SKM-1 (cell line): ENCODE measurements at regions not wholly inside any gene's neighbourhood (a gene's known extent, or its start where the extent isn't known, plus 50 kb on each side); places are given as distances from the start of the nearest gene placed in this dataset.

Experiments used
- DNase-seq: peaks from one replicate; lab custom pipeline; 2025; ENCODE audit not compliant: unreplicated experiment; lab: John Stamatoyannopoulos, UW

DNA sequence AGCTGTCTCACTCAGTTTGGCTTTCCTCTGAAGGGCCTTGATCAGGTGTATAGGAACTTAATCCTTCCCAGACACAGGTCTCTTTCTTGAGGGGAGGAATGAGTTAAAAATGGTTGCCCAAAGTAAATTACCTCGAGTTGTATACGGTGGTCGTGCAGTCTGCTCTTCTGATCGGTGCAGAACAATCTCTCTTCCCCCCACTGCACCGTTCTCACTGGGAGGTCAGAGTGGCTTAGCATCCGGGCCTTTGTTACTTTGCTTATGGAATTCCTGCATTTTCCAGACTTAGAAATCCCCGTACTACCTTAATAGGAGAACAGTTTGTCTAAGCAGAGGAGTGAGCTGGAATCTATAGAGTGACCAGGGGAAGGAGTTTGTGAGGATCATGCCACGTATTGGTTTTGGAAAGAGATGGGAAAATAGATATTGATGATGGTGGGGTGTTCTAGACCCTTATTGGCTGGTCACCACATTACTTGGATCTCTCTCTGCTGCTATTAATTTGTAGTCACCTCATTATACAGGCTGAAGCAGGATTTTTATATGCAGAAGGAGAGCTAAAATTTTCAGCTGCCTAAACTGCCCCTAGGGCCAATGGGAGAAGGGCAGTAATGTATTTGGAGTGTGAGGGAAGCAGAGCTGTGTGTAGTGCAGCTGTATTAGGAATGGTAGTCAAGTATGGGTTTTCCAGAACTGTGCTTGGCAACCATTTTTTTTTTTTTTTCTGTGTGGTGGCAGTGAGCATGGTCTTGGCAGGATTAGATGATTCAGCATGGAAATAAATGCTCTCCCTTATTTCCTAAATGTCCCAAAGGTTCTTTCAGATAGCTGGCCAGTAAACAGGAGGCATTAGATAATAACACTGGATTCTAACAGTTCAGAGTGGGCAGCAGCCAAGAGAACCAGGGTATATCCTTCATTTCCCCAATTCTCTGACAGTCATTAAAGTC is 81.5 kb downstream of the NDUFS5 start:
- no peak for DNase-seq

DNA sequence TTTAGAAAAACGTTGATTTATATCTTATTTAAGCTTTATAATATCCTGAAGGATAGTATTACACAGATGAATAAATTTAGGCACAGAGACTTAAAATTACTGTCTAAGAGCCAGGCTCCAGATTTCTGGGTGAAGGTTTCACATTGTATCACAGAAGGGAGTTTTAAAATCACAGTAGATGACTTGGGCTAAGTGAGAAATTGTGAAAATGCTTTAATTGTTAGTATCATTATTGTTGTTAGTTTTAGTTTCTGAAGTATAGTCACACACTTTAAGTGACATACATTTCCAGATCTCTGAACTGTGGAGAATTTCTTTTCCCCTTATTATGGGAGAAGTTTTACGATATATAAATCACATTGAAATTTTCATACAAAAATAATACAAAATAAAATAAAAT is 83.5 kb downstream of the NDUFS5 start:
- DNase-seq = no peak

DNA sequence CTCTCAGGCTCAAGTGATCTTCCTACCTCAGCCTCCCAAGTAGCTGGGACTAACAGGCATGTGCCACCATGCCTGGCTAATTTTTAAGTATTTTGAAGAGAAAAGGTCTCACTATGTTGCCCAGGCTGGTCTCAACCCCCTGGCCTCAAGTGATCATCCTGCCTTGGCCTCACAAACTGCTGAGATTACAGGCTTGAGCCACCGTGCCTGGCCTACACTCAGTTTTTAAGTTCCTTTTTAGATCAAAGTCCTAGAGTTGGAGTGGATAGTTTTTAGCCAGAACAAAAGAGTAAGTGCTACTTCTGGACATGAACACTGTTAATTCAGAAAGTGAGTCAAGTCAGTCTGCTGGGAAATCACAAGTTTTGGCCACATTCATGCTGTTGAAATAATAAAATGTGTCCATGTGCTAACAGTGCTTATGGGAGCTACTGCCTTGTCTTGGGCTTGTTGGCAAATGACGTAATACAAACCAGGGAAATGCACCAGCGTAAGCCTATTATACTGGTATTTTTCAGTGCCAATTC is 84.2 kb downstream of the NDUFS5 start:
- DNase-seq = no peak

DNA sequence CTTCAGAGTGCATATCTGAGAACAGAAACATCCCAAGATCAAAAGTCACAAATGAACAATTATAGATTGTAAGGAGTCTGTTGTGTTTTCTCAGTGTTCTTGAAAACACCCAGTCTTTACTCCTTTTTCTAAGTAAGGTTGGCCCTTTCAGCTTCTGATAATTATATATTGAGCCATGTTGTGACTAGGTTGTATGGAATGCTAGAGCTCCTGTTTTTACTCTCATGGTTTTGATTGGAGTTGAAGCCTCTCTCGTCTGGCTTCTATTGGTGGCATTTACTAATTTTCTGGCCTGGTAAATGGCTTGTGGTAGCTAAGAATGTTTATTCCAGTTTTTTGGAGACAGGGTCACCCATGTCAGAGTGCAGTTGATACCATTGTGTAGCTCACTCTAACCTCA is 84.7 kb downstream of the NDUFS5 start:
- DNase-seq = no peak

DNA sequence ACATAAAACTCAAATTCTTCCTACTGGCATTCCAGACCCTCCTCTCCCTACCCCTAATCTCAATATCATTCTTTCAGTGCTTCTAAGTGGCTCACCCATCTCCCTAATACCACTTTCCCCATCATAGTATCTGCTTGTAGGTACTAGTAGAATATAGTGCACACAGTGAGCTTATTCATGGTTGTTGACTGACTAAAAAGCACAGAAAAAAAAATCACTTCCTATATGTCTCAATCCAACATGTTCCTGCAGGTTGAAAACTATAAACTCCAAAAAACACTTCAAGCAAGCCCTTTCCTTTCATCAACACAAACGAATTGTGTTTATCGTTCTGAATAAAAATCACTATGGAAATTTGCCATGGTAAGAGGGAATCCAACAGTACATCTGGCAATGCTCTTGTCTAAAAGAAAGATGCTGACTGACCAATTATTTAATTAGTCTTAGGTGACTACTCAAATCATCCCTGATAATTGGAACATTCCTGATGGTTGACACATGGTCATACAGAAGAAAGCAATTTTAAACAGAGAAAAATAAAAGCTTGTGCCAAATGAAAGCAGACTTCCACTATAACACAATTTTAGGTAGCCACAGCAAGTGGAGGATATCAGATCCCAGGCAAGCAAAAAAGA is 87.1 kb downstream of the NDUFS5 start:
- no peak for DNase-seq

DNA sequence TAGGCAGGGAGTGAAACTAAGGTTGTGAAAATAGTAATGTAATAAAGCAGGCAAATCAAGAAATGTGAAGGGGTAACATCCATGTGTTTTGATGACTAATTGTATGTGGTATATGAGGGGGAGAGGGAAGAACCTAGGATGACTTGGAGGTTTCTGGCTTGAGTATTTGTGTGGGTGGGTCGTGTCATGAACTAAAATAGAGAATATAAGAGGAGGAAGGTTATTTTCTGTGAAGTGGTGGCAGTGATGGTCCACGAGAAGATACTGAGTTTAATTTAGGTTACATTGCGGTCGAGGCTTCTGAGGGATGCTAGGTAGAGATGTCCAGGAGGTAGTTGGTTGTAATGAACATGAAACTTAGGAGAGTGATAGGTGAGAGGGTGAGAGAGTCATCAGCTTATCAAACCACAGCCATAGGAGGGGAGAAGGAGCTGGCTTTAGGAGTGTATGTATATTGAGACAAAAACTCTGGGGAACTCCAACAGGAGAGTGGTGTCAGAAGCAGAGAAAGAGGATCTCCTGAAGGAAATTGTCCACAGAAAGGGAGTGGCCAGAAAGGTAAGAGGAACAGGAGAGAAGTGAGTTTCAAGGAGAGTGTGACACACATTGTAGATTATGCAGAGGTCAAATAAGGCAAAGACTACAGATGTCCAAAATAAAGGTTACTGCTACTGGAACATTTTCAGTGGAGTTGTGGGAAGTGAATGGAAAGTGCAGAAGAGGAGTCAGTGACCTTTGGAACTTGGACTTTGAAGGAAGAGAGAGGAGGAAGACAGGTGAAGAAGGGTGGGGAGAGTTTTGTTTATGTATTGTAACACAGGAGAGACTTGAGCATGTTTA is 89.0 kb upstream of the MACF1 start:
- DNase-seq = no peak

DNA sequence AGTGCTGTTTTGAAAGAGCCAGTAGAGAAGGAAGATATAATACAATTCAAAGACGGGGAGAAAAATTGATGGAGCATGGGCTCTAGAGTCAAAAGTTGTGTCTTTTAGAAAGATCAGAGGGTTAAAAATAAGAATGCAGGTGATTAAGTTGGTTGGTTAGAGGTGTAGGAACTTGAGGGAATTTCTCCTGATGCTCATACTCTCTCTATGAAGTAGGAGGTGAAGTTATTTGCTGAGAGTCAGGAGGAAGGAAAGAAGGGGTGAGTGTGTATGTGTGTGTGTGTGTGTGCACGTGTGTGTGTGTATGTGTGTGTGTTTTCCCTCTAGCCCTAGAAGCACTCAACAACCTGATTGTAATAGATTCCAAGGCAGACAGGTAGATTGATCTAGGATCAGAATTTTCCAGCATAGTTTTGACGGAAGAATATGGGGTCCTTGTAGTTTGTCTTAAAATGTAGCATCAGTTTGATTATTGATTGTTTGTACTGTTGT is 88.3 kb upstream of the MACF1 start:
- DNase-seq = no peak

DNA sequence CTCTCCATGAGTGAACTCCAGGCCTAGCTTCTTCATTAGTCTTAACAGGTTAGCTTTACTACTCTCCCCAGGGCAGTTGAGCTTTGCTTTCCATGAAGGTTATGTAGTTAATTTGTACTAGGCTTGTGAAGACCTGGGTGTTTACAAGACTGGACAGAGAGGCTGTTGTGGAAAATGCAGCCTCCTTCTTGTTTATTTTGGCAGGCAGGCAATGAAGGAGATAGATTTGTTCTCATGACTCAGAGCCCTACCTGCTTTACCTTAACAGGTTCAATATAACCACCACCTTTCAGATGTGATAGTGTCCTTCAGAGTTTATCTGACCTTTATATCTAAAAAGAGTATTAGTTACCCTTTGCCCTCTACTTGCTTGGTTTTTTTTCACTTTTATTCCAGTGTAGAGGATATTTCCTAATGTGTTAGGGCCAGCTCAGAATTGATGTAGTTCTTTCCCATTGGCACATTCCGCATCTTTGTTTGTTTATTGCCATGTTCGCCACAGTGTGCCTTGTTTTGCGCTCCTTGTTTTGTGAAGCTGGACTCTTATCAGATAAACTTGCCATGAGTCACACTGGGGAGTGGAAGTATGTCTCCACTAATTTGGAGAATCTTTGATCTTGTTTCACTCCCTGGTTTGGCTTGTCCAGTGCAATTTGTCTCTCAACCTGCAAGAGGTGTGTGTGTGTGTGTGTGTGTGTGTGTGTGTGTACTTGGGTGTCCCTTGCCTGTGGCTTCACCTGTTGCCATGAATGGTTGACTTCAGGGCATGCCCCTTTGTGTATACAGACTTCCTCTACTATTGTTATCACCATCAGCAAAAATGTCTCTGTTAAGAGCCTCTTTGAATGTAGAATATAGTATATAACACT is 87.4 kb upstream of the MACF1 start:
- DNase-seq = no peak

DNA sequence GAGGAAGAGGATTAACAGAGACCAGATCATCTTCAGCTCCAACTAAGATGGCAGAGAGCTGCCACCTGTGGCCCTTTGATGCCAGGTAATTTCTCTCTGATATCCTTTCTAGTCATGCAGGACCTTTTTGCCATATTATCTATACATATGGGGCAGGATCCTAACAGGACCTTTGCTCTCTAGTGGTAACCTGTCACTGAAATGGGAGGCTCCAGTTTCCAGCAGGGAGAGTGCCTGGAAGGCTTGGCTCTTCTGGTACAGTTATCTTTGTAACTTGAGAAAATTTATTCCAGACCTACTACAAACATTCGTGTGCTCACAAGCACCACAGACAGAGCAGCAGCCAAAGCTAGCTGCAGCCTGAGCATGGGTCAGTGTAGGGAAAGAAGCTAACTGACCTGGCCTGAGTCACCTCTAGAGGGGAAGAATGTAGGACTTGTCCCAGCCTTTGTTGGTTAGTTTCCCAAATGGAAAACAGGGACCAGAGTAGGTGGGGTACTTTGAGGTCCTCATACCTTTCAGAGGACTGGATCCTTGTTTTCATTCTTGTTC is 86.5 kb upstream of the MACF1 start:
- DNase-seq = no peak

DNA sequence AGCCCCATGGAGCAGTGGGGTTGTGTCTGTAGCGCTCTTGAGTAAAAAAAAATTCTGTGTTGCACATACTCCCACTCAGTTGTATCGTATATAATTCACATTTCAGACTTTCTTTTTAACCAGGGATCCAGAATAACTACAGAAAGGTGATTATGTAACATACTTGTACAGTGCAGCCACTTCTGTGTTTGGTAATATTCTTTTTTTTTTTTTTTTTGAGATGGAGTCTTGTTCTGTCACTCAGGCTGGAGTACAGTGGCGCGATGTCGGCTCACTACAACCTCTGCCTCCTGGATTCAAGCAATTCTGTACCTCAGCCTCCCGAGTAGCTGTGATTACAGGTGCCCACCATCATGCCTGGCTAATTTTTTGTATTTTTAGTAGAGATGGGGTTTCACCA is 82.4 kb upstream of the MACF1 start:
- DNase-seq = no peak

DNA sequence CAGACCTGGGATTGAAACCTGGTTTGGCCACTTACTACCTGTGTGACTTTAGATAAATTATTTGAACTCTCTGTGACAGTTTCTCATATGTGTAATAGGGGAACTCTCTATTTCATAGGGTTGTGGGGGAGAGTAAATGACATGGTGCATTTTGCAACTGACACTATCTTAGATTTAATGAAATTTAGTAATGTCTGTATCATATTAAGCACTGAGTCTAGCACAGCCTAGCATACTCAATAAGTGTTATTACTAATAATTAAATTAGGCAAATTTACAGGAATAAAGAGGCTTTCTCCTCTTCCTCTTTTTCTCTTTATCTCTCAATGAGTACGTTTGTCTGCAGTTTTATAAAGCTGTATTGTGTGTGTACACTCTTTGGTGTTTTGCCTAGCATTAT is 80.2 kb upstream of the MACF1 start:
- no peak for DNase-seq

DNA sequence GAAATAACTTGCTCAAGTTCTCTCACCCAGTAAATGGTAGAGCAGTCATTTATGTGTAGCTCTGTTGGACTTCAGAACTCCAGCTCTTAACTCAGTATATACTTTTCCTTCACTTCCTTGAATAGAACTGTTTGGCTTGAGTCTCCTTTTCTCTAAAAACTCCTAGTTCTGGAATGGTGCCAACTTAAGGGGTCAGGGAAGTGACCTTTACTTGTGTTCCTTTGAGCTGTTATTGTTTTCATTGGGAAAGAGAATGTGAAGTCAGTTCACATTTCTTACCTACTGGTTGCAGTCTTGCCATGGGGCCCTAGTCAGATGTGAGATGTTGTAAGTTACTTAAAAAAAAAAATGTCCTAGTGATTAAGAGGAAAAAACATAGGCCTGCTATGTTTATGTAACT is 77.0 kb upstream of the MACF1 start:
- DNase-seq = no peak

DNA sequence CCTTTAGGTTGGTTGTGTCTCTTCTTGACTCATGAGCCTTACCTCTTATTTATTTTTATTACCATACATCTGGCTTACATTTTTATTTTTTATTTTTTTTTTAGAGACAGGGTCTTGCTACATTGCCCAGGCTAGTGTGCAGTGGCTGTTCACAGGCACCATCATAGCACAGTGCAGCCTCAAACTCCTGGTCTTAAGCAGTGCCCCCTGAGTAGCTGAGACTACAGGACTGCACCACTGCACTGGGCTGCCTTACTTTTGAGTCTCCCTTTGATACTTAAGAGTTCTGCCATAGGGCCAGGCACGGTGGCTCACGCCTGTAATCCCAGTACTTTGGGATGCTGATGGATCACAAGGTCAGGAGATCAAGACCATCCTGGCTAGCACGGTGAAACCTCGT is 76.4 kb upstream of the MACF1 start:
- DNase-seq = no peak

DNA sequence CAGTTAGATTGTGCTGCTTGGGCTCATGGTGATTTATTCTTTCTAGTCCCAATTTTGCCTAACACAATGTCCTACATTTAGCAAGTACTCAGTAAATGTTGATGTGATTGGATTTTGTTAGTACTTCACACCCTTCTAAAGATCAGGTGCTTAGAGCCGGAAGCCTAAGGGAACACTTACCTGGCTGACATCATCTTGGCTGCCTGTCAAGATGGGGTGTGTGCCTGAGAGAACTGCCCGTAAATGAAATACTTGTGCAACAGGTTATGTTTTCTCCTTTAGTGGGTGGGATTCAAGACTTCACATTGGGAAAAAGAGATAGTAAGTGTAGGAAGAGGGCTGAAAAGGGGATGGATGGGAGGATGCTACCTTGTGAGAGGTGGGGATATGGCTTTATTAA is 75.5 kb upstream of the MACF1 start:
- DNase-seq = no peak

DNA sequence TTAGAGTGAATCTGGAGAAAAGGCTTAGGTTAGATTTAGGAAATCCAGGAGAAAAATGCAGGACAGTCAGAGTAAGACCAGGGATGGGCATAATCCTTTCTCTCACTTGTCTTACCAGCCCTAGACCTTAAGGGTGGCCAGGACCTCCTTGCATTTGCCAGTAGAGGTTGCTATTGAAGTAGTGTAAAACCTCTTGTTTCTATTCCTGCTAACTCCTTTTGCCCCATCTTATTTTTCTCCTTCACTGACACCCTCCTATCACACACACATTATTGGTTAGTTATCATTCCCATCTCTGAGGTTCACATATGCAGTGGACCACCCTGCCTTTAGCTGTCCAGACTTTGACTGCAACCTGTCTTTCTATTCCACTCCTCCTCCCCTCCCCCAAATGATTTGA is 75.0 kb upstream of the MACF1 start:
- DNase-seq = no peak

DNA sequence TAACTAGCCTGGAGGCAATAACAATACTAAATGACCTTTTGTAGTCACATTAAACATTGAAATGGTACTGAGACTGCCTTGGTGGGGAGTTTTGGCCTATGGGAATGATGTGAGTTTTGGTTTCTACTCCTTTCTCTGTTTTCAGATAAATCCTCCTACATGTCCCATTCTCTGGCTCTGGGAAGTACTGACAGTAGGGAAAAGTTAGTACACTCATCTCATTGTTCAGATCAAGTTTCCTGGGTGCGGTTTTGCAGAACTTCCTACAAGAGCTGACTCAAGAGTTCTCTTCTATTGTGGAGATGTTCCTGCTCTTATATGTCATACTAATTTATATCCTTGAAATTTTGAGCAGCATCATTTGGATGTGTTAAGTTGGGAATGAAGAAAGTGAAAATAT is 74.2 kb upstream of the MACF1 start:
- no peak for DNase-seq

DNA sequence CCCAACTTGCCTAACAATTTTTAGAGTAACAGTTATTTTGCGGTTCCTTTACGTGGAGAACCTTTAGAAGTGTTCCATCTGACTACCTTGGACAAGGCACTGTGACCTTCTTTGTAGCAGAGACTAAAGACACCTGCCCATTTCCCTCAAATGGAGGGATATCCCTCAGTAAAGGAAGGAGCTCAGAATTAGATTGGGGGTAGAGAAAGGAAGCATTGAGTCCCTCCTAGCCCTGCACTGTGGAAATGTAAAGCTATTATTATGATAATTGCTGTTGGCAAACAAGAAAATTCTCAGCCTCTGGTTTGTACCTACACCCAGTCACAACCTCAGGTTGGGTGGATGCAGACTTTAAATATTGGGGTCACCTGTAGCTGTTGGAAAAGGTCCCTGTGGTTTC is 72.6 kb upstream of the MACF1 start:
- DNase-seq = no peak

DNA sequence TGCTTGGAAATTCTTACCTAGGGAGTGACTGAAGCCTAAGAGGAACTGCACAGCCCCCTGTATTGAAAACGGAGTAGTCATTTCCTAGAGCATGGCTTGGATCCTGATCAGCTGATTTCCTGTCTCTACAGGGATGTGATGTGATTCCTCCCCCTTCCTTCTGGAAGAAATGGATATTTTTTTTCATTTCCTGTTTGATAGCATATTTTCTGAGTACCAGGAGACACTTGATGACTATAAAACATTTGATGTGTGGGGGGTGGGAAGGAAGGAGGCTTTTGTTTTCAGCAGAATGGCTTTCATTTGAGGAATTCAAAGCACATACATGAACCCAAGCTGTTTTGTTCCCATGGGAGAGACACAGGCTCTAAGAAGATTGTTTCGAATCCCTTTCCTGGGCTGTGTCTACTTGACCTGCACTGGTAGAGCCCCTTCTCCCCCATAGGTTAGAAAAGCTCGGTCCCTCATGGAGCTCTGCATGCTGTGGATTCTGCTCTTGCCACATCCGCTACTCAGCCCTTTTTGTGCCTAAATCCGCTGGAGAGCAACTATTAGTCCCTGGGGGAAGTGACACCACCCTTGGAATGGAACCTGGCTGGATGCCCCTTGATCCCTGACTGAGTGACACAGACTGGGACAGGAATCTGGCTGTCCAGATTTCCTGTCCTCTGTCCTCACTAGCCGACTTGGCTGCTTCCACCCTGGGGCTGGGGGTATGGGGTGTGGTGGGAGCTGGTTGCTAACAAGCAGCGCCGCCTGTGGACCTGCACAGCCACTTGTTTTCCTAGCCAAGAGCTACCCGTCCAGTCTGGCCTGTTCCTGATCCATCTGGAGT is 71.8 kb upstream of the MACF1 start:
- no peak for DNase-seq

DNA sequence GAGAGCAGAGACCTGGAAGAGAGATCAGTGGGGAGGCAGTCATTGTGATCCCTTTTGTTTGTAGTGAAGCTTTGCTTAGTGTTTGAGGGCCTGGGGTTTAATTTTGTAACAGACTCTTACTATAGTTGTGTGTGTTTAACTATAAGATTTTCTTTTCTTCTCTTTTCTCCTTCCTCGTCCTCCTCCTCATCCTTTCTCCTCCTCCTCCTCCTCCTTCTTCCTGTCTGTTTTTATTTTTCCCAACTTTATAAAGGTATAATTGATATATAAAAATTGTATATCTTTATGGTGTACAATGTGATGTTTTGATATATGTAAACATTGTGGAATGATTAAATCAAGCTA is 71.2 kb upstream of the MACF1 start:
- no peak for DNase-seq
